GM19328 (cell line): ENCODE measurements at regions not wholly inside any gene's neighbourhood (a gene's known extent, or its start where the extent isn't known, plus 50 kb on each side); places are given as distances from the start of the nearest gene placed in this dataset.
"Not testable (repeated sequence)": the region's sequence is repeated elsewhere in the genome, so short reads cannot be mapped to it uniquely, and the experiment has no call there.

ENCODE experiments used
- ATAC-seq: cut with Tn5 transposase; IDR thresholded peaks from one replicate; pipeline ENCODE4 v1.9.1; 2021; ENCODE audit warnings: mild to moderate bottlenecking, moderate library complexity; ENCODE audit not compliant: unreplicated experiment

GRCh38 chr1:30087465-30087864, 635.9 kb downstream of the MATN1 start:
- ATAC-seq, result no peak

- ATAC-seq, result no peak
Observed at GRCh38 chr1:30085811-30086770, 637.3 kb downstream of the MATN1 start.

GRCh38 chr1:30084909-30085571, 638.3 kb downstream of the MATN1 start:
- no peak for ATAC-seq

- ATAC-seq, result no peak
Observed at GRCh38 chr1:30083800-30084464, 639.5 kb downstream of the MATN1 start.

GRCh38 chr1:30081379-30082102, 641.8 kb downstream of the MATN1 start:
- no peak for ATAC-seq

- ATAC-seq, result not testable (repeated sequence)
Observed at GRCh38 chr1:30075916-30076315, 647.5 kb downstream of the MATN1 start.

GRCh38 chr1:30068787-30069472, 654.5 kb downstream of the MATN1 start:
- ATAC-seq, result no peak

- no peak for ATAC-seq
Observed at GRCh38 chr1:30064547-30064946, 658.8 kb downstream of the MATN1 start.

- ATAC-seq, result no peak
Observed at GRCh38 chr1:30063621-30064280, 659.6 kb downstream of the MATN1 start.

- no peak for ATAC-seq
Observed at GRCh38 chr1:30061292-30062220, 661.8 kb downstream of the MATN1 start.

GRCh38 chr1:30060738-30061137, 662.6 kb downstream of the MATN1 start:
- no peak for ATAC-seq

- ATAC-seq, result no peak
Observed at GRCh38 chr1:30058970-30059369, 664.4 kb downstream of the MATN1 start.

- no peak for ATAC-seq
Observed at GRCh38 chr1:30054126-30054525, 669.3 kb downstream of the MATN1 start.

GRCh38 chr1:30052178-30052577, 671.2 kb downstream of the MATN1 start:
- no peak for ATAC-seq

GRCh38 chr1:30051777-30052176, 671.6 kb downstream of the MATN1 start:
- ATAC-seq, result no peak

GRCh38 chr1:30049748-30050296, 673.6 kb downstream of the MATN1 start:
- no peak for ATAC-seq

GRCh38 chr1:30048905-30049304, 674.5 kb downstream of the MATN1 start:
- no peak for ATAC-seq

GRCh38 chr1:30047576-30047975, 675.8 kb downstream of the MATN1 start:
- ATAC-seq, result no peak
